Stimulated activated CD4-positive, alpha-beta T cell treated with anti-CD3 and anti-CD28 coated beads, Interleukin-15, amount 100 ng/mL, for 48 hours (primary cell): ENCODE measurements at regions not wholly inside any gene's neighbourhood (a gene's known extent, or its start where the extent isn't known, plus 50 kb on each side); places are given as distances from the start of the nearest gene placed in this dataset.

ENCODE experiments used
- DNase-seq, 2 donors: peaks; one replicate each; pipeline ENCODE4 v3.0.0-alpha.2; 2020; ENCODE audit warnings: low read depth in 2 of 2

- DNase-seq = no peak
These were observed 336.9 kb upstream of the RAB6C start for GRCh38 chr2:129642526-129643043.

GRCh38 chr2:129645335-129645734 lies 334.1 kb upstream of the RAB6C start:
- no peak for DNase-seq

- no peak for DNase-seq
These were observed 333.4 kb upstream of the RAB6C start for GRCh38 chr2:129646107-129646506.

- no peak for DNase-seq
These were observed 326.2 kb upstream of the RAB6C start for GRCh38 chr2:129653246-129653645.

- DNase-seq = no peak
These were observed 325.1 kb upstream of the RAB6C start for GRCh38 chr2:129654331-129654730.

GRCh38 chr2:129656081-129656598 lies 323.3 kb upstream of the RAB6C start:
- no peak for DNase-seq

GRCh38 chr2:129658430-129658829 lies 321.0 kb upstream of the RAB6C start:
- no peak for DNase-seq

GRCh38 chr2:129661935-129662334 lies 317.5 kb upstream of the RAB6C start:
- DNase-seq = no peak

GRCh38 chr2:129667577-129667976 lies 311.9 kb upstream of the RAB6C start:
- DNase-seq = no peak

GRCh38 chr2:129672521-129672920 lies 306.9 kb upstream of the RAB6C start:
- DNase-seq = no peak

GRCh38 chr2:129673234-129673633 lies 306.2 kb upstream of the RAB6C start:
- DNase-seq = no peak

- no peak for DNase-seq
These were observed 305.4 kb upstream of the RAB6C start for GRCh38 chr2:129673847-129674711.

GRCh38 chr2:129678751-129679150 lies 300.7 kb upstream of the RAB6C start:
- no peak for DNase-seq

GRCh38 chr2:129681788-129682187 lies 297.7 kb upstream of the RAB6C start:
- no peak for DNase-seq

GRCh38 chr2:129689653-129690448 lies 289.6 kb upstream of the RAB6C start:
- no peak for DNase-seq

GRCh38 chr2:129695496-129695895 lies 284.0 kb upstream of the RAB6C start:
- DNase-seq = no peak

- DNase-seq = no peak
These were observed 280.9 kb upstream of the RAB6C start for GRCh38 chr2:129698593-129698992.

GRCh38 chr2:129699781-129700573 lies 279.5 kb upstream of the RAB6C start:
- DNase-seq = no peak

- DNase-seq = no peak
These were observed 276.9 kb upstream of the RAB6C start for GRCh38 chr2:129702416-129703176.

GRCh38 chr2:129705085-129705484 lies 274.4 kb upstream of the RAB6C start:
- DNase-seq = no peak

- DNase-seq = no peak
These were observed 271.7 kb upstream of the RAB6C start for GRCh38 chr2:129707800-129708199.
